Stomach (tissue), 8 donors: ENCODE measurements at regions not wholly inside any gene's neighbourhood (a gene's known extent, or its start where the extent isn't known, plus 50 kb on each side); places are given as distances from the start of the nearest gene placed in this dataset.
A peak's percentile ranks its signal among the peaks of the same experiment; 100 is the strongest.

Experiments used
- DNase-seq, 2 donors: peaks; one replicate each; pipeline versions ENCODE4 v3.0.0 to v3.0.0-alpha.2; 2013 to 2019
- H3K27ac ChIP-seq, 5 donors: fragments of 200-600 bp in 4 of 5; sonication (generic) in 4 of 5; one replicate each; pipeline ENCODE4 v1.5.1; 2013 to 2019; ENCODE audit warnings: mild to moderate bottlenecking in 1 of 5, moderate library complexity in 1 of 5
- H3K27me3 ChIP-seq, 3 donors: fragments of 200-600 bp; sonication (generic); one replicate each; pipeline ENCODE4 v1.5.1; 2017 to 2019; ENCODE audit warnings: mixed run types in 1 of 3
- H3K36me3 ChIP-seq, 4 donors: fragments of 200-600 bp; sonication (generic); 1 replicate in 3 of 4; 2 replicates in 1 of 4; pipeline ENCODE4 v1.5.1; 2016 to 2019
- H3K4me1 ChIP-seq, 4 donors: fragments of 200-600 bp; sonication (generic); one replicate each; pipeline ENCODE4 v1.5.1; 2016 to 2019
- H3K4me3 ChIP-seq, 4 donors: fragments of 200-600 bp; sonication (generic) in 3 of 4; one replicate each; pipeline ENCODE4 v1.5.1; 2016 to 2019; ENCODE audit warnings: mild to moderate bottlenecking in 1 of 4
- H3K9me3 ChIP-seq, 4 donors: fragments of 200-600 bp; sonication (generic); one replicate each; pipeline ENCODE4 v1.5.1; 2016 to 2019
- EP300 ChIP-seq: sonication (generic); formaldehyde crosslinking; IDR thresholded peaks from one replicate; pipeline ENCODE4 v1.6.1; 2017; ENCODE audit warnings: antibody characterized with exemption
- POLR2A ChIP-seq, 4 donors: fragments of 450-650 bp; IDR thresholded peaks; one replicate each; pipeline ENCODE4 v1.6.1; 2016; ENCODE audit warnings: antibody characterized with exemption in 4 of 4, control low read depth in 2 of 4, mild to moderate bottlenecking in 1 of 4, moderate library complexity in 1 of 4
- POLR2AphosphoS5 ChIP-seq, 3 donors: sonication (generic); formaldehyde crosslinking; IDR thresholded peaks; one replicate each; pipeline ENCODE4 v1.6.1; 2016; ENCODE audit warnings: antibody characterized with exemption in 3 of 3
- WGBS, 5 donors: extraction: QIAGEN DNeasy Blood & Tissue Kit in 3 of 5; methylation state at CpG; one replicate each; pipeline versions ENCODE4 v1.1.5 to v1.1.7; 2013 to 2018; 5-methylcytosine and 5-hydroxymethylcytosine counted together
- intact Hi-C: fragments of 100-400 bp; cut with DNase I; formaldehyde crosslinking; loops from one replicate; pipeline ENCODE4 v1.15.1; 2023; ENCODE audit warnings: low total_unique reads
- TF ChIP-seq, protein P1 (sequence below), 7 experiments: fragments of 450-650 bp in 4 of 7; fragments of 200-600 bp in 3 of 7; sonication (generic) in 3 of 7; IDR thresholded peaks; one replicate each; pipeline ENCODE4 v1.5.1; 2016 to 2019; ENCODE audit warnings: antibody characterized with exemption in 7 of 7, control low read depth in 2 of 7, mild to moderate bottlenecking in 1 of 7
- donor health status: healthy with polysubstance abuse.
- donor health status: Bipolar disorder and iron deficiency.
- donor health status: healthy.

DNA sequence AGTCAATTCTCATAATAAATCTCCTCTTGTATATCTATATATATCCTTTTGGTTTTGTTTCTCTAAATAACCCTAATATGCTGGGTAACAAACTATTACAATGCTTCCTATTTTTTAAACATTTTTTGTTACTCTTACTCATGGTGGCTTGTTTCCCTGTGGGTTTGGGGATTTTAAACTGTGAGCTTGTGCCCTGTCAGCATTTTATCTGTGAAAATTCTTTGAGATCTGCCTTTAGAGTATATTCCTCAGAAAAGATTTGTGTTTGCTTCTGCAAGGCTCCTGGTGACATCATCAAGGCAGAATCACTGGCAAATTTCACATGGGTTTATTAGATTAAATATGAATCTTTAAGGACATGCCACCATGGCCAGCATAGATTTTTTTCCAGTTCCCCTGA is 273.6 kb downstream of the LRFN2 start:
- intact Hi-C loops, result no loop called here
- no peak overlapping the region for H3K27ac ChIP-seq
- no peak overlapping the region for H3K4me3 ChIP-seq
- no peak for TF ChIP-seq POLR2A (IDR thresholded peaks at IDR 0.05)
- TF ChIP-seq, protein P1, sequence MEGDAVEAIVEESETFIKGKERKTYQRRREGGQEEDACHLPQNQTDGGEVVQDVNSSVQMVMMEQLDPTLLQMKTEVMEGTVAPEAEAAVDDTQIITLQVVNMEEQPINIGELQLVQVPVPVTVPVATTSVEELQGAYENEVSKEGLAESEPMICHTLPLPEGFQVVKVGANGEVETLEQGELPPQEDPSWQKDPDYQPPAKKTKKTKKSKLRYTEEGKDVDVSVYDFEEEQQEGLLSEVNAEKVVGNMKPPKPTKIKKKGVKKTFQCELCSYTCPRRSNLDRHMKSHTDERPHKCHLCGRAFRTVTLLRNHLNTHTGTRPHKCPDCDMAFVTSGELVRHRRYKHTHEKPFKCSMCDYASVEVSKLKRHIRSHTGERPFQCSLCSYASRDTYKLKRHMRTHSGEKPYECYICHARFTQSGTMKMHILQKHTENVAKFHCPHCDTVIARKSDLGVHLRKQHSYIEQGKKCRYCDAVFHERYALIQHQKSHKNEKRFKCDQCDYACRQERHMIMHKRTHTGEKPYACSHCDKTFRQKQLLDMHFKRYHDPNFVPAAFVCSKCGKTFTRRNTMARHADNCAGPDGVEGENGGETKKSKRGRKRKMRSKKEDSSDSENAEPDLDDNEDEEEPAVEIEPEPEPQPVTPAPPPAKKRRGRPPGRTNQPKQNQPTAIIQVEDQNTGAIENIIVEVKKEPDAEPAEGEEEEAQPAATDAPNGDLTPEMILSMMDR (IDR thresholded peaks at IDR 0.05), result no peak
- TF ChIP-seq EP300, result no peak
- TF ChIP-seq POLR2AphosphoS5 (IDR thresholded peaks at IDR 0.05), result no peak
- H3K27me3 ChIP-seq, result peaks cover 0 to 14% (median under 1%) of the 10 kb centered on the region in 3 donors
- peaks cover 0 to under 1% (median 0%) of the 10 kb centered on the region in 4 donors for H3K9me3 ChIP-seq
- H3K36me3 ChIP-seq, result no peaks in the 10 kb centered on the region
- DNase-seq, result no peak
- peaks cover 0 to 2% (median under 1%) of the 10 kb centered on the region in 4 donors for H3K4me1 ChIP-seq

DNA sequence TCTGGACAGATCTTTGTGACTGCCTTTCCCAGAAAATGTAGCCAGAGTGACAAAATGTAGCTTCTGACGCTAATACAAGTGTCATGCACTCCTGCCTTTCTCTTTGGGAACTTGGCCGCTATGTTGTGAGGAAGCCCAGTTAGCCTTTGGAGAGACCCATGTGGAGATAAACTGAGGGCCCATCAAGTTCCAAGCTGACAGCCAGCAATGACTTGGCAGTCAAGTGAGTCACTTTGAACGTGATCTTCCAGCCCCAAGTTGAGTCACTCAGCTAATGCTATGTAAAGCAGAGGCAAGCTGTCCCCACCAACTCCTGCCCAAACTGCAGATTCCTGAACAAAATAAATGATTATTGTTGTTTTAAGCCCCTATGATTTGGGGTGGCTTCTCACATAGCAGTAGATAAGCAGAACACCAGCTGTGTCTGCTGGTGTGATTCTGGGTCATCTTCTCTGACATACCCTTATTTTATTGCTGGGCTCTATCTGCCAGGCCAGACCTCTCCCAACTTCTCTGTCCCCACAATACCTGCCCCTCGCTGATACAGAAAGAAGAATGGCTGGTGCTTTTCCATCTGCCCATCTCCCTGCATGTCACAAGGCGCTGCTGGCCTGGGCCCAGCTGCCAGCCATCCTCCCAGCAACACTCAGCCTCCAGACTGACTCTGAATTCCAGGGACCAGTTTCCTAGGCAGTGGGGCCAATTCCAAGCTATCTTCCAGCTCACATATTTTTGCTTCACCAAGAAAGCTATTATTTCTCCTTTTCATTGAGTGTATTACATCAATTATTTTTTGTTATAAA is 274.8 kb downstream of the LRFN2 start:
- Histone ChIP-seq H3K36me3 (no peaks in the 10 kb centered on the region), H3K27me3 (peaks cover 0 to 24% (median 5%) of the 10 kb centered on the region in 3 donors), H3K27ac (no peak overlapping the region), H3K4me1 (peaks cover 0 to 7% (median 3%) of the 10 kb centered on the region in 4 donors), H3K4me3 (no peak overlapping the region), H3K9me3 (no peaks in the 10 kb centered on the region)
- intact Hi-C loops, result no loop called here
- WGBS, 5 donors, result 78 to 83% (median 78%) methylated on average over 5 of the region's 5 CpGs
- TF ChIP-seq POLR2AphosphoS5 (IDR thresholded peaks at IDR 0.05), result no peak
- TF ChIP-seq POLR2A (IDR thresholded peaks at IDR 0.05), result no peak
- no peak for TF ChIP-seq EP300
- TF ChIP-seq, protein P1 (IDR thresholded peaks at IDR 0.05), result no peak
- no peak for DNase-seq

DNA sequence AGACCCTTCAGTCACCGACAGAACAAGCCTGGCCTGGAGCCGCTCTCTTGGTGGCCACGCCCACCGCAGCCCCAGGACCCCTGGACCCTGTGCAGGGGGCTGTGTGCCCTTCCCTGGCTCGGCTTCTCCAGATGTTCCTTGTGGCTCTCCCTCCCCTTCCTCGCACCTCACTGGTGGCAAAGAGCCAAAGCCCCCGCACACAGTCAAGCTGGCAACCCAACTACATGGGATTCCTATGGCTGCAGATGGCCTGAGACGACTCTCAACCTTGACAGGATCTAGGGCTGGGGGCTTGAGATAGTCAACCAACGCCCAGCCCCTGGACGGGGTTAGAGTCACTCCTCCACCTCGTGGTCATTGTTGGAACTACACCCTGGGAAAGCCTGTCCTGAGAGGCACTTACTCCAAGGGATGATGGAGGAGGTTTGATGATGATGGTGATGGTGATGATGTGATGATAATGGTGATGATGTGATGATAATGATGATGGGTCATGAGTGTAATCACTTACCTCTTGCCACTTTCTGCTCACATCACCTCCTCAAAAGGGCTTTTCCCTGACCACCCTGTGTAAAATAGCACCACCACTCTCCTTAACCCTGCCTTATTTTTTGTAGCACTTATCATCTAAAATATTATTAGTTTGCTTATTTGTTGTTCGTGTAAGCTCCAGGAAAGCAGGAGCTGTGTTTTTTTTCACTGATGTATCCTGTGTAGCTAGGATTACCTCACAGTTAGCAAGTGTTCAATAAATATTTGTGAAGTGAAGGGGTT is 278.4 kb downstream of the LRFN2 start:
- DNase-seq, result peak; percentile 67 to 78
- H3K9me3 ChIP-seq, result peaks cover 0 to 8% (median 0%) of the 10 kb centered on the region in 4 donors
- TF ChIP-seq POLR2AphosphoS5 (IDR thresholded peaks at IDR 0.05) (no peak), EP300 (no peak), POLR2A (IDR thresholded peaks at IDR 0.05) (no peak)
- TF ChIP-seq, protein P1 (IDR thresholded peaks at IDR 0.05), result peak in 6 of 7 experiments; percentile 75 to 95 (median 92)
- WGBS, 5 donors, result 3 to 15% (median 7%) methylated on average over 9 to 12 of the region's 12 CpGs
- no peaks in the 10 kb centered on the region for H3K36me3 ChIP-seq
- peaks cover 0 to 7% (median 3%) of the 10 kb centered on the region in 4 donors for H3K4me1 ChIP-seq
- H3K27ac ChIP-seq, result no peak overlapping the region
- intact Hi-C loops, result loop anchor here (5.0 kb wide), 1 partner anchor 326 kb away; no protein-coding TSS in a partner anchor
- peaks cover 0 to 24% (median 5%) of the 10 kb centered on the region in 3 donors for H3K27me3 ChIP-seq
- no peak overlapping the region for H3K4me3 ChIP-seq

DNA sequence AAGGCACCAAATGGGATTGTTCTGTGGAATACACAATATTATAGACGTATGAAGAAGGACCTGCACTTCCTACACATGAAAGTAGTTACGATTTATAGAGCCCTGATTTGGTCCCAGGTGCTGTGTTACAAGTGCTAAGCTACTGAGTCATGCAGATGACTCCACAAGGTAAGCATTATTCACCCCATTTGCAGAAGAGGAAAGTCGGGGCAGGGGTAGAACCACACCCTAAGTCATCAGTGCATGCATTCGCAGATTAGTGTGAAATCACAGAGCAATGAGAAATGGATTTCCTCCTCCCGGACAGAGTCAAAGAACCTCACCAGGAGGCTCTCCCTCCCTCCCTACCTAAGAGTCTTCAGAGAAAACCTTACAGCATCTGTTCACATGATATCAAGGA is 279.5 kb downstream of the LRFN2 start:
- H3K36me3 ChIP-seq, result no peaks in the 10 kb centered on the region
- H3K4me3 ChIP-seq, result no peak overlapping the region
- intact Hi-C loops, result loop anchor here (5.0 kb wide), 1 partner anchor 325 kb away; no protein-coding TSS in a partner anchor
- TF ChIP-seq POLR2AphosphoS5 (IDR thresholded peaks at IDR 0.05) (no peak), POLR2A (IDR thresholded peaks at IDR 0.05) (no peak), EP300 (no peak)
- TF ChIP-seq, protein P1 (IDR thresholded peaks at IDR 0.05), result no peak
- WGBS, 5 donors, result 63 to 70% (median 67%) methylated on average over 5 of the region's 5 CpGs
- peaks cover 0 to 24% (median 5%) of the 10 kb centered on the region in 3 donors for H3K27me3 ChIP-seq
- H3K4me1 ChIP-seq, result peaks cover 0 to 7% (median 3%) of the 10 kb centered on the region in 4 donors
- H3K27ac ChIP-seq, result no peak overlapping the region
- no peak for DNase-seq
- H3K9me3 ChIP-seq, result peaks cover 0 to 8% (median 0%) of the 10 kb centered on the region in 4 donors
